Caki2 (cell line): ENCODE measurements at regions not wholly inside any gene's neighbourhood (a gene's known extent, or its start where the extent isn't known, plus 50 kb on each side); places are given as distances from the start of the nearest gene placed in this dataset.

ENCODE experiments used
- DNase-seq: peaks from one replicate; pipeline ENCODE4 v3.0.0-alpha.2; 2015; ENCODE audit warnings: low read depth
- in situ Hi-C: cut with HindIII; loops from 2 replicates; pipeline ENCODE4 v1.10.0; 2016; ENCODE audit warnings: low sequenced_read_pairs, low pct_unique_long_range_greater_than_20kb, mixed read lengths

DNA sequence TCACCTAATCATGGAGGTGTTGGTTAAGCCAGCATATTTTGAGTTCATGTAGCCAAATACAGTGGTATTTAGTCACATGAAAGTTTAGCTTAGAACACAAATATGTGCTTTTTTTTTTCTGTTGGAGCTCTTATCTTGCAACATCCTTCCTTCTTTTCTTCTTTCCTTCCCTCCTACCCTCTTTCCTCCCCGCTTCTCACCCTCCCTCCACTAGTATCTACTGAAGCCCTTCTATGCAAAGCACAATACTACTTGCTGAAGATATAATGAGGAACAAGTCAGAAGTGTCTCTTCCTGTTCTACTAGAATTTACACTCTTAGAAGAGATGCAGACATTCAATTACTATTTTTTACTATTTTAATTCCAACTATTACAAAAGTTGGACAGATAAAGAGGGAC, 105.0 kb upstream of the ITGA4 start:
- in situ Hi-C loops, result no loop called here
- DNase-seq, result no peak

DNA sequence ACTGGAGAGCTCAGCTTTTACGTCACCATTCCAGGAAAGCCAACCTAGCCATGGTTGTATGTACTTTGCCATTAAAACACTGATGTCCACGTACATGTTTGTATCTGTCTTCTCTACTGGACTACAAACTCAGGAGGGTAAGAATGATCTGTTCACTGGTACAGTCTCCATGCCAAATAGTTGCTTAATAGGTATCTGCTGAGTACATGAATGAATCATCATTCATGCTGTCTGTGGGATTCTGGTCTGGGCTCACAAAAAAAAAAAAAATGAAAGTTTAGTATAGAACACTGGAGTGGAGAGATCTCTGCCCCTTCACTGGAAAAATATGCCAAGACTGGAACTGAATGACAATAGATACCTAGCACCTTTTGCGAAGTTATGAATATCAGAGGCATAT, 102.6 kb upstream of the ITGA4 start:
- no peak for DNase-seq
- in situ Hi-C loops, result no loop called here

DNA sequence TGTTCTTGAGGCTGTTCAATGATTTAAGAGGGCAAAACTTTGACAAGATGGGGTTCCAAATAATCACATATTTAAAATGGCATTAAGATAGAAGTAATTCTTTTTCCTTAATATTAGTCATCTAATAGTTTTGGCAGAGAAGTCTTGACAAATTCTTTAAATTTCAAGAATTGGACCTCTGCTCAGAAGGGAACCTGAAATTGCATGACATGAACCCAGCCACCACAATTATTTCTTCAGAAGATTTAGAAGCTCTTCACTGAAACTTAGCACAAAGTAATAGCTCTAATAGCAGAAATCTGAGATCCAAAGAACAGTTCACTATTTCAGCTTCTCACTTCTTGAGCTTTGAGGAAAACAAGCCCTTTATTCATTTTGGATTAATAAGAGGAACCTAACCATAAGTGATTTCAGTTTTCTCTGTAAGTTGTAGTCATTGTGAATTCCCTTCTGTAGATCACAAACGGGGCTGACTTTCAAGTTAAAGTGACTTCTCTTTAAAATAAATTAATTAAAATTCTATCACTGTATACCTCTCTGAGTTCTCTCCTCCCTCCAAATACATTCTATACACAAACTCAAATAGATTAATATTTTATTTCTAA, 100.6 kb upstream of the ITGA4 start:
- in situ Hi-C loops, result no loop called here
- DNase-seq, result no peak

DNA sequence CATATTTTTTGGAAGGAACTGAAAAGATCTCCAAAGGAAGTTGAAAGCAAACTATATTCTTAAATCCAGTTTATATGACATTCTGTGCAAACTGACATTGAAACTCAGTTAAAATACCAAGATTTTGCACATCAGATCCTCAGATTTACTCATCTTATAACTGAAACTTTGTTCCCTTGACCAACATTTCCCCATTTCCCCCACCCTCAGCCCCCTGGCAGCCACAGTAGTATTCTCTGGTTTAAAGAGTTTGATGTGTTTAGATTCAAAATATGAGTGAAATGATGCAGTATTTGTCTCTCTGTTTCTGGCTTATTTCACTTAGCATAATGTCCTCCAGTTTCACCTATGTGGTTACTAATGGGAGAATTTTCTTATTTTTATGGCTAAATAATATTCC, 99.2 kb upstream of the ITGA4 start:
- in situ Hi-C loops, result no loop called here
- DNase-seq, result no peak

DNA sequence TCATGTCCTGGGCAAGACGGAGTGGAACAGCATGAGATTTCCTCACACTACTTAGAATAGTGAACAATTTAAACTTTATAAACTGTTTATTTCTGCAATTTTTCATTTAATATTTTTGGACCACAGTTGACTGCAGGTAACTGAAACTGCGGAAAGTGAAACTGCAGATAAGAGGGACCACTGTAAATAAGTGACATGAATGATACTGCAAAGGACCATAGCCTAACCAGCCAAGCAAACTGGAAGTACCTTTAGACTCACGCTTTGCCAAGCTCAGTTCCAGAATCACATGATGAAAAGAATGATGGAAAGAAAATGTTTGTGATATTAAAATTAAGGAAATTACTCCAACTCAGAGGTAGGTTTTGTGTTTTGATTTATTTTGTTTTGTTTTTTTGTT, 94.6 kb upstream of the ITGA4 start:
- DNase-seq, result no peak
- in situ Hi-C loops, result no loop called here

DNA sequence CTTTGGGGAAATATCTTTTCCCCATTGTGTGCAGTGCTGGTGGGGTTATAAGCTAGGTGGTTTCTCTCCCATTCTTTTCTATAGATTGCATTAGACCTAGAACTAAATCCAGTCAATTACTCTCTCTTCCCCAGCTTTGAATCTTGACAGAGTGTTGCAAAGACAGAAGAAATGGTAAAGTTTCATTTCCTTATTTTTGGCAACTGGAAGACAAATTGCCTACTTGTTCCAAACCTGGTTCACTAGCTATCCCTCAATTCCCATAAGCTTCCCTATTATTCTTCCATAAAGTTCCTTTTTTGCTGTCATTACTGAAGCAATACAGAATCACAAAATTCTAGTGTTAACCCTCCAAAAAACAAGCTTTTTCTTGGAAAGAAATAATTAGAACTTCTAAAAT, 94.0 kb upstream of the ITGA4 start:
- DNase-seq, result no peak

DNA sequence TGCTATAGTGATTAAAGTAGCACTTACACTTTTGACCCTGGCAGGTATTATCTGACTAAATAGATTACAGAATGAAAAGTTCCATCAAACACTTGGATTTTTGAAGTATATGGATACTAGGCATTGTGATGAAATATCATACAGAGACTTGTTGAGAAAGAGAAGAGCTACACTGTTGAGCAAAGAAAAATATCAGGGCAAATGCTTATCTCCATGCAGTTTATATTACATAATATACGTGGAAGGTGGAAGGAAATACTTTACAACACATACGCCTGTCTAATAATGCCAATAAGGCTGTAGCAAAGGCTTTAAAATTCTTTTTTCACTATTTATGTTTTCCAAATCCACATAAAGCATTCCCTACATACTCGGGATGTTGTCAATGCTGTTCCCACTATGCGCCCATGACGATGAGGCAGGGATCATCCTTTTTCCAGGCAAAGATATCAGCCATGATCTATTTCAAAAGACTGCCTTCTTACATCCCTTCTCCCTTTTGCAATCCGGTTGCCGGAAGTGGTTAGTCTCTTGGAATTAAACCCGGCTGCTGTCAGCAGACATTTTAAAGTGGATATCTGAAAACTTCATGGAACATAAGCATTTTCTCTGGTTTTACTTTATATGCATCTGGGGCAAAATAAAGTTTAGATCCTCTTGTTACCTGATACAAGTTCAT, 92.6 kb upstream of the ITGA4 start:
- in situ Hi-C loops, result no loop called here
- DNase-seq, result no peak

More for the DNA sequence above, 94.0 kb upstream of the ITGA4 start:
- in situ Hi-C loops, result no loop called here

DNA sequence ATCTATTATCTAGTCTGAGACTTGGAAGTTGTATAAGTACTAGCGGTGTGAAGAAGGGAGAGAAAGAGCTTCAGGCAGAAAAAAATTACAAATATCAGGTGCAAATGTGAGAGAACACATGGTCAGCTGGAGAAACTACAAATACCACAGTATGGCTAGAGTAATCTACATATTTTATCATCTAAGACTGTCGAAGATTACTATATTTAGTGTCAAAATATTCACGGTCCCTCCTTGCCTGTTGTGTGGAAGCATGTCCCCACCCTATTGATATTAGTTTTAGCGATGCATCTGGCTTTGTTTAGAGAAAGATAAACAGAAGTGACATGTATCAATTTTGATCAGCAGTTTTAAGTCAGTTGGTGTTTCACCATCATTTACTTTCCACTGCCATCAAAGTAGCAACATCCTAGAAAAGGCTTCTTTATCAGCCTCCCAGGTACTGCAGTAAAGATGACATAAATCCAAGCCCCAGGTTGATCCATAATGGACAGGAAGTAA, 90.5 kb upstream of the ITGA4 start:
- in situ Hi-C loops, result no loop called here
- no peak for DNase-seq

DNA sequence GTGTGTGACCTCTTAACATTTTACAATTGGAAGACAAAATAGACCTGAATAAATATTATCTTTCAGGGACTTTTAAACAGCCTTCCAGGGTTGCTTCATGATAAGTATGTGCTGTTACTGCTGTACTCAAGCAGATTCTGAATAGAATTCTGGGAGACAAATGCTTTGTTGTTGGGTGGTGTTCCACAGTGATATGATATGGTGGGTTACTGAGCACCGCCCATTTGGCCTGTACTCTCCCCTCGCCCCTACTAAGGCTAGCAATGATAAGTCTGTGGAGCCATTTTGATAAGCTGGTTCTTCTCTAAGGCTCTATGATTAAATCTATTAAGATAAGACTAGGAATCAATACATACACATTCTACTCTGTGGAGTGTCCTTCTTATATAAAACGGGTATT, 89.8 kb upstream of the ITGA4 start:
- DNase-seq, result no peak
- in situ Hi-C loops, result no loop called here

DNA sequence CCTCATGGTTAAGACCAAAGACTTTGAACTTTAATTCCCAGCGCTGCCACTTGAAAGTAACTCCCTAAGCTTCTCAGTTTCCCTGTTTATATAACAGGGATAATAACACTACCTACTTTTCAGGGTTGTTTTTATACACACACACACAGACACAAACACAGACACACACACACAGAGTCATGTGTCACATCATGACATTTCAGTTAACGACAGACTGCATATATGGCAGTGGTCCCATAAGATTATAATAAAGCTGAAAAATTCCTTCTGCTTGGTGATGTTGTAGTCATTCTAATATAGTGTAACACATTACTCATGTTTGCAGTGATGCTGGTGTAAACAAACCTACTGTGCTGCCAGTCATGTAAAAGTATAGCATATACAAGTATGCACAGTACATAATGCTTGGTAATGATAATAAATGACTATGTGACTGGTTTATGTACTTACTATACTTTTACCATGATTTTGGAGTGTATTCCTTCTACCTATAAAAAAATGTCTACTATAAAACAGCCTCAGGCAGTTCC, 89.2 kb upstream of the ITGA4 start:
- DNase-seq, result no peak
- in situ Hi-C loops, result no loop called here

DNA sequence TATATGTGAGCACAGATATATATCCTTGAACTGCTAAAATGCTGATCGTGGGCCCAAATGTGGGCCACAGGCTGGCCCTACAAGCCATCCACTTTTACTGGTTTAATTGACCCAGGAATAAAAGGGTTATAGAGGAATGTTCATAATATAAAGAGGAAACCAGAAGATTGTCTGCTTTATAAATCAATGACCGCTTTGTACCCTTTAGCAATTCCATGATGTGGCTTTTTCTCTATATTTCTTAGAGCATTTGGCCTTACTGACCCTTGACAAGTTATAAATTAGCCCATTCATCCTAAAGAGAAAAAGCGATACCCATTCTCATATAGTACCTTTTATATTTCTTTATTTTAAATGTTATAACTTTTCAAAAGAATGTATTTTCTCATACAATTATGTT, 87.1 kb upstream of the ITGA4 start:
- in situ Hi-C loops, result no loop called here

DNA sequence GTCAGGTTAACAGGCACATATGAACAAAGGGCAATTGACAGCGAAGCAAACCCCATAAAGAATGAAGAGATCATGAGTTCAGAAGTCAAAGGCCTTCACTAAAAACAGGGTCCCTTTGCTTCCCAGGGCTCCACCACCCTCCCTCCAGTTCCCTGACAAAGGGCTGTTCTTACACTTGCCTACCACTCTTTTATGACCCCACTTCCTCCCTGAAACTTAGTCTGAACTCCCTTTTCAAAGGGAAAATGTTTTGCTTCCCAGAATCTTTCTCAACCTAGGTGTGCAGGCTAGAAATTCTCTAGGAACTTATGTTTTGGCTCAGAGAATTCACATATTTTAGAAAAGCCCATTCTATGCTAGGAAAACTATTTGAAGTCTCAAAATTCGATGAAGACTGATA, 86.0 kb upstream of the ITGA4 start:
- in situ Hi-C loops, result no loop called here
- no peak for DNase-seq

More for the DNA sequence above, 87.1 kb upstream of the ITGA4 start:
- DNase-seq, result no peak

DNA sequence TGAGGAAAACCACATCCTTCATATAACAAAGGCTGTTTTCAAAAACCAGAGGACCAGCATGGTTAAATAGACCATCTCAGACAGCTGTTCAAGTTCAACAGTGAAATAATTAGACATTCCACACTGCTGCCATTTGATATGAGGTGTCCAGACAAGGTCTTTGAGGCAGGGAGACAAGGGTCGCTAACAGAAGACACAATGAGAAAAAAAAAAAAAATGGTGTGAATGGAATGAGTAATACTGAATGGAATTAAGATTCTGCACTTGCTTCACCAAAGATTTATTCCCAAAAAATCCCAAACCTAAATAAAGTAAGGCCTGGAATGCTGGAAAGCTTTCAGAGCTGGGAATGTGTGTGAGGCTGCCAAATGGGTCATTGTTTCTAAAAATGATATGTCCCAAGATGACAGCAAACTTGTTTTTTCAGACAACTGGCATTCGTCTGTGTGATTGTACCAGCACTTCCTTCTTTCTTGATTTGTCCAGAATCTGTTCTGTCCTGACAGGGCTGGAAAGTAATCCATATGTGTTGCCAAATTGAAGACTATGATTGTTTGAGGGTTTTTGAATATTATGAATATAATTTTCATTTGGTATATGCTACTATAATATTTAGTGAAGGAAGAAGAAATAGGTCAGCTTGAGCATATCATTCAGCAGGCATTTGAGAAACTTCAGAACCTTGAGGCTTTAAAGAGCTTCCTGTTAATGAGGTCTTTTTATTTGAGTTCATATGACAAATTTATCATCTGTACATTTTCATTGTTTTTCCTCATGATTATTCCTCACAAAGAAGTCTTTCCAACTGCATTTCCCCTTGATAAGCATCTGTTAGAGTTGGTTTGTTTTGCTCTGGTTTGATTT, 85.2 kb upstream of the ITGA4 start:
- in situ Hi-C loops, result no loop called here
- DNase-seq, result peak; percentile 26

DNA sequence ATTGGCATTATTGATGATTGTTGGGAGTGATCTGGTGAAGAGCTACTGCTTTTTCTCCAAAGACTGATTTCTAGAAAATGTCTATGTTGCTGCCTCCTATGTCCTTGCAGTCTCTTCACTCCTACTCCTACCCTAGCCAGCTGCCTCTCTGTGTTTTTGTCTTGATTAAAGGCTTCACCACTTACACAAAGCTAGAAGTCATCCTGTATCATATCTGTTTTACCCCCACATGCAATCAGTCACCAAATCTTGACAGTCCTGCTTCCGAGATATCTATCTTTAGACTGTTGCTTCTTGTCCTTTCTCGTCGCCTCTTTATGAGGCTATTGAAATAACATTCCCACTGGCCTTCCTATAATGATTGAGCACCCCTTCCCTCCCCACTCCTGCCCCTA, 84.5 kb upstream of the ITGA4 start:
- in situ Hi-C loops, result no loop called here
- no peak for DNase-seq

DNA sequence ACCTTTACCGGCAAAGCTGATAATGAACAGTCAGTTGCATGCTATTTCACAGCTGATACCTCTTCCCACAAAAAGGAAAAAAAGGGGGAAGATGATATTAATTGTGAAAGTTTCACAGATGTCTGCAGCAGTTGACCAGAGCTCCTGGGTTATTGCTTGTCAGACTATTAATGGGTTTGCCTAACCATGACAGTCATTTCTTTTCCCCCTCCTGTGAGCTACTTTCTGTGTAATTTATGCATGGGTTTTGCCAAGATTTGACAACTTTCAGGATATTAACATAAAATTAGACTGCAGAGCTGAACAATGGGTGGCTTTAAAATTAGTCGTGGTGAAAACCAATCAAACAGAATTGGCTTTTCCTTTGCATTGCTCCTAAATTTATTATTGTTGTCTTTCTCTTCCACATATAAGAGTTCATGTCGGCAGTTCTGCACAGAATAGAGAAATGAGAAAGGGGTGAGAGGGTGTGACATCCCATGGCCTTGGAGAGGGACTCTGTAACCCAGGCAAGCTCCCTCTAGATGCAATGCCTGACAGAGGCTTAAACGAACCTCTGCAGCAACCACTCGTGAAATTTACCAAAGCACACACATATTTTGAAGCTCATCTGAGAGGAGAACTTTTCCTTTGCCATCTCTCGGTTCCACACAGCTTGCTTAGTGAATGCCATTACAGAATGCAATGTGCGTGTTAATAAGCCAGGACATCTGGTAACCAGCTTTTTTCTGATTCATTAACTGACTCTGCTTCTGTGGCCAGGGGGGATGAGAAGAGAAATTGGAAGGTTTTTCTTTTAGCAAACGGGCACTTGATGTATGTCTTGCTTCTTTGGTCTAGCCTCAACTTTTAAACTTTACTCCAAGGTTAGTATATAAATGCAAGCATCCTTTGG, 82.2 kb upstream of the ITGA4 start:
- no peak for DNase-seq
- in situ Hi-C loops, result no loop called here

DNA sequence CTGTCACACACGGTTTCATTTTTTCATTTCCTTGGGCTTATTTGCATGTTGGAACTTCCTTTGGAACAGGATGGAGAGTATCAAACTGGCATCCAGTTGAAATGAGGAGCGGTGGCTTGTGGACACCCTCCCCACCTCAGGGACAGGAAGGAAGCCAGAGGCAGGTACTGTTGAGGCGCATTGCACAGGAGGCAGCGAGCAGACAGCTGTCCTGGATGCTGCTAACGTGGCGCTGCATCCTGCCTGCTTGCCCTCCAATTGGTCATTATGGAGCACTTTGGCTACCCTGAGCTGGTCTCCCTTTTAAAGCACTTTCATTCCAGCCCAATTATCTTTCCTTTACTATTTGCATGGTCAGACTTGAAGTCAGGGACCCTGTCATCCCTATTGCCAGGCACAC, 80.7 kb upstream of the ITGA4 start:
- in situ Hi-C loops, result no loop called here
- DNase-seq, result no peak

DNA sequence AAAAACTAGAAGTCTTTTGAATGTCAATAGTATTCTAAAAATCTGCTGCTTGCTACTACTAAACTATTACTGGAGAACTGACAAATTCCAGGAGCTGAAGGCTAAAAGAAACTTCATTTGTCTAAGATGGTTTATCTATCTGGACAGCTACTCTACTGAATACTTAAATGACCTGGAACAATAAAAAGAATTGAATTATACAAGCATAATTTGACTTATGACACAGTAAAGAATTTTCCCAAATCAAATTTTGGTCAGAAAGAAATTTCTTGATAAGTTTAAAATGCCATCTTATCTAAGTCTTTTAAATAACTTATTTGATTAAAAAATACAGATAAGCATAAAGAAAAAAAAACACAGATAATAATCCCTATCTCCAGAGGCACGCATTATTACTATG, 80.2 kb upstream of the ITGA4 start:
- DNase-seq, result no peak
- in situ Hi-C loops, result no loop called here

DNA sequence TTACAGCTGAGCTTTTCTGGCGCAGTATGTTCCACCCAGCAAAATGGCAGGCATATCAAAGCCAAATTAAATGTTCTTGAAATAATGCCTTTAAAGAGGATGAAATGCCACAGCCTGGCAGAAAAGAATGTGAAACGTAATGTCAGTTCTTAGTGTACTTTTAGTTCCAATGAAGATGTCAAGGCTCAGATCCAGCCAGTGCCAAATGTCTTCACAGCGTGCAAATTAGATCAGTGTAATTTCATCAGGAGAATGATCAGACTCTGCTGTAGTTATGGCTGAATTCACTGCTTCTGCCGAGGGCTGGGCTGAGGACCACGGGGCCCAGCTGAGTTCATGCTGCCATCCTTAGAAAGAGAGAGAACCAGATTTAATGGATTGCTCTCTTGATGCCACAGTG, 78.7 kb upstream of the ITGA4 start:
- no peak for DNase-seq
- in situ Hi-C loops, result no loop called here
